ENCODE measurements at regions not wholly inside any gene's neighbourhood (a gene's known extent, or its start where the extent isn't known, plus 50 kb on each side); places are given as distances from the start of the nearest gene placed in this dataset.

- H3K4me3 ChIP-seq (ENCODE audit: low read depth, low read length): no peak overlapping the region
- no peak for TF ChIP-seq MYC (IDR thresholded peaks at IDR 0.05; ENCODE audit: low read depth, low read length)
- no peak for TF ChIP-seq MAX (IDR thresholded peaks at IDR 0.05; ENCODE audit: low read depth, low read length)
- no peak for TF ChIP-seq CTCF (IDR thresholded peaks at IDR 0.05; ENCODE audit: low read depth, low read length)
- no peak for TF ChIP-seq POLR2A (IDR thresholded peaks at IDR 0.05; ENCODE audit: extremely low read depth, insufficient read length)
- no peak for DNase-seq (ENCODE audit: low read depth)
Observed at GRCh38 chr15:55026381-55026780, 170.4 kb downstream of the RSL24D1 start.

GRCh38 chr15:55017635-55018034 is 179.1 kb downstream of the RSL24D1 start:
- DNase-seq (ENCODE audit: low read depth): no peak
- TF ChIP-seq POLR2A (IDR thresholded peaks at IDR 0.05; ENCODE audit: extremely low read depth, insufficient read length): no peak
- no peak for TF ChIP-seq MYC (IDR thresholded peaks at IDR 0.05; ENCODE audit: low read depth, low read length)
- no peak for TF ChIP-seq MAX (IDR thresholded peaks at IDR 0.05; ENCODE audit: low read depth, low read length)
- no peak for TF ChIP-seq CTCF (IDR thresholded peaks at IDR 0.05; ENCODE audit: low read depth, low read length)
- no peak overlapping the region for H3K4me3 ChIP-seq (ENCODE audit: low read depth, low read length)

GRCh38 chr15:55016225-55016624 is 180.5 kb downstream of the RSL24D1 start:
- H3K4me3 ChIP-seq (ENCODE audit: low read depth, low read length): no peak overlapping the region
- DNase-seq (ENCODE audit: low read depth): no peak
- TF ChIP-seq CTCF (IDR thresholded peaks at IDR 0.05; ENCODE audit: low read depth, low read length) (no peak), POLR2A (IDR thresholded peaks at IDR 0.05; ENCODE audit: extremely low read depth, insufficient read length) (no peak), MYC (IDR thresholded peaks at IDR 0.05; ENCODE audit: low read depth, low read length) (no peak), MAX (IDR thresholded peaks at IDR 0.05; ENCODE audit: low read depth, low read length) (no peak)

- H3K4me3 ChIP-seq (ENCODE audit: low read depth, low read length): no peak overlapping the region
- TF ChIP-seq MYC (IDR thresholded peaks at IDR 0.05; ENCODE audit: low read depth, low read length) (no peak), CTCF (IDR thresholded peaks at IDR 0.05; ENCODE audit: low read depth, low read length) (no peak)
- DNase-seq (ENCODE audit: low read depth): no peak
Observed at GRCh38 chr15:55015093-55015445, 181.7 kb downstream of the RSL24D1 start.

- no peak for DNase-seq (ENCODE audit: low read depth)
- TF ChIP-seq CTCF (IDR thresholded peaks at IDR 0.05; ENCODE audit: low read depth, low read length) (no peak), POLR2A (IDR thresholded peaks at IDR 0.05; ENCODE audit: extremely low read depth, insufficient read length) (no peak), MYC (IDR thresholded peaks at IDR 0.05; ENCODE audit: low read depth, low read length) (no peak), MAX (IDR thresholded peaks at IDR 0.05; ENCODE audit: low read depth, low read length) (no peak)
- no peak overlapping the region for H3K4me3 ChIP-seq (ENCODE audit: low read depth, low read length)
Observed at GRCh38 chr15:55014391-55015092, 182.2 kb downstream of the RSL24D1 start.

- no peak for DNase-seq (ENCODE audit: low read depth)
Observed at GRCh38 chr15:55008421-55008820, 188.3 kb downstream of the RSL24D1 start.

More at GRCh38 chr15:55008421-55008820, 188.3 kb downstream of the RSL24D1 start:
- TF ChIP-seq CTCF (IDR thresholded peaks at IDR 0.05; ENCODE audit: low read depth, low read length) (no peak), MAX (IDR thresholded peaks at IDR 0.05; ENCODE audit: low read depth, low read length) (no peak), POLR2A (IDR thresholded peaks at IDR 0.05; ENCODE audit: extremely low read depth, insufficient read length) (no peak), MYC (IDR thresholded peaks at IDR 0.05; ENCODE audit: low read depth, low read length) (no peak)
- no peak overlapping the region for H3K4me3 ChIP-seq (ENCODE audit: low read depth, low read length)

Measured in NB4 (cell line).